Ovary (tissue), 7 donors: ENCODE measurements at regions not wholly inside any gene's neighbourhood (a gene's known extent, or its start where the extent isn't known, plus 50 kb on each side); places are given as distances from the start of the nearest gene placed in this dataset.

Source experiments
- DNase-seq, 5 donors: peaks; one replicate each; pipeline ENCODE4 v3.0.0-alpha.2; 2019 to 2020
- H3K27ac ChIP-seq, 2 donors: fragments of 200-600 bp; one replicate each; pipeline versions ENCODE4 v1.5.1 to v1.8.0; 2019 to 2022
- H3K27me3 ChIP-seq: fragments of 200-600 bp; one replicate; pipeline ENCODE4 v1.8.0; 2022
- H3K36me3 ChIP-seq: fragments of 200-600 bp; sonication (generic); one replicate; pipeline ENCODE4 v1.5.1; 2019
- H3K4me1 ChIP-seq: one replicate; pipeline ENCODE4 v1.8.1; 2013; ENCODE audit warnings: mild to moderate bottlenecking, moderate library complexity; ENCODE audit not compliant: insufficient read depth
- H3K4me3 ChIP-seq: fragments of 200-600 bp; sonication (generic); one replicate; pipeline ENCODE4 v1.5.1; 2017
- H3K9me3 ChIP-seq, 2 donors: fragments of 200-600 bp in 1 of 2; sonication (generic) in 1 of 2; one replicate each; pipeline versions ENCODE4 v1.5.1 to v1.8.1; 2013 to 2019; ENCODE audit warnings: mild to moderate bottlenecking in 1 of 2, moderate library complexity in 1 of 2
- CTCF ChIP-seq, 3 donors: fragments of 450-650 bp in 2 of 3; fragments of 200-600 bp in 1 of 3; IDR thresholded peaks; one replicate each; pipeline versions ENCODE4 v1.5.1 to v1.8.0; 2016 to 2022; ENCODE audit warnings: antibody characterized with exemption in 3 of 3, mild to moderate bottlenecking in 1 of 3
- EP300 ChIP-seq: sonication (generic); formaldehyde crosslinking; IDR thresholded peaks from one replicate; pipeline ENCODE4 v1.6.1; 2017; ENCODE audit warnings: antibody characterized with exemption
- POLR2A ChIP-seq: fragments of 450-650 bp; IDR thresholded peaks from one replicate; pipeline ENCODE4 v1.6.1; 2017; ENCODE audit warnings: antibody characterized with exemption, mild to moderate bottlenecking, moderate library complexity
- WGBS, 3 donors: extraction: QIAGEN DNeasy Blood & Tissue Kit in 1 of 3; methylation state at CpG; one replicate each; pipeline versions ENCODE4 v1.1.5 to v1.1.7; 2013 to 2017; 5-methylcytosine and 5-hydroxymethylcytosine counted together
- intact Hi-C, 4 donors: fragments of 100-400 bp; cut with DNase I; formaldehyde crosslinking; loops; one replicate each; pipeline versions ENCODE4 v1.11.0 to v1.15.1; 2022 to 2023
- donor health status: DM: no; HTN: no; CAD: no; lungs with moderate emphysema.
- donor health status: DM: no; HTN: no; CAD: no.
- donor health status: Bipolar disorder and iron deficiency.
- donor health status: DM: no; HTN: no; CAD: no.
- donor health status: DM: yes; HTN: yes; CAD: no.

DNA sequence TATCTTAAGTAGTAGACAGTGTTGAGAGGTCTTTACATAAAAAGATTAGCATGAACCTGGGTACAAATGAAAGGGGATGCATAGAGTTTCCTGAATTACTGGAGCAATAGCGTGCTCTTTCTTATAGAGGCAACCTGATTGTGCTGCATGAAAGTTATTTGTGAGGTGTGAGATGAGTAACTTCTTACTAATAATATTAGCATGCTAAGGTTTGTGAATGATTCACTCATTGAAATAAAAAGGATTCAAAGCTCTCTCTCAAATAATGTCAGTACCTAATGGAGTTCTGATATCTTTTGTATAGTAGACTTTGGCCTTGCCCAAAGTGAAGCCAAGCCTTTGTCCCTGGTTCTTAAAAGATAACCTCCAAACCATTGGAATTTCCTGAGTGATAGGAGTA is 131.0 kb upstream of the CXXC4 start:
- Histone ChIP-seq H3K4me3 (no peak overlapping the region), H3K27me3 (no peaks in the 10 kb centered on the region), H3K27ac (no peak overlapping the region), H3K36me3 (no peaks in the 10 kb centered on the region), H3K9me3 (no peaks in the 10 kb centered on the region), H3K4me1 (no peaks in the 10 kb centered on the region)
- intact Hi-C loops: no loop called here
- WGBS, 3 donors: 93 to 97% (median 95%) methylated on average over 1 of the region's 1 CpG
- DNase-seq: no peak
- TF ChIP-seq CTCF (IDR thresholded peaks at IDR 0.05) (no peak), EP300 (no peak), POLR2A (no peak)

- TF ChIP-seq EP300: no peak
- no peak for TF ChIP-seq CTCF (IDR thresholded peaks at IDR 0.05)
- no peak for TF ChIP-seq POLR2A
- 93 to 98% (median 95%) methylated on average over 1 of the region's 1 CpG for WGBS, 3 donors
- H3K4me3 ChIP-seq: no peak overlapping the region
These were observed 134.9 kb upstream of the CXXC4 start for GRCh38 chr4:104629601-104630000.

DNA sequence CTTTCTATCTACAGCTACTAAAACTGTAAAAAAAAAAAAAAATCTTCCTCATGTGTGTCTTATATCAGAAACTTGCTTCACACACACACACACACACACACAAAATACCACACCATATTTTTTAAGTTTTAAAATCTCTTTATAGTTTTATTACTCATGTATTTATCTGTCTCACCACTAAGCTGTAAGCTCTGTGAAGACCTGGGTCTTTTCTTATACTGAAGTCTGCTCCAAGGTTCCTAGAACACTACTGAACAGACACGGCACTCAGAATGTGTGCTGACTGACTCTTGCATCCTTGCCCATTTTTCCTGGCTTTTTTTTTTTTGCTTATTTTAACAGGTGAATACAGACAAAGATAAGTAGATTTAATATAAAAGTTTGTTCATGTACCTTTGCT is 135.6 kb upstream of the CXXC4 start:
- 33 to 77% (median 55%) methylated on average over 1 of the region's 1 CpG for WGBS, 3 donors
- intact Hi-C loops: no loop called here
- Histone ChIP-seq H3K27me3 (no peaks in the 10 kb centered on the region), H3K4me3 (no peak overlapping the region), H3K27ac (no peak overlapping the region), H3K4me1 (no peaks in the 10 kb centered on the region), H3K9me3 (no peaks in the 10 kb centered on the region), H3K36me3 (no peaks in the 10 kb centered on the region)
- no peak for DNase-seq
- TF ChIP-seq POLR2A (no peak), EP300 (no peak), CTCF (IDR thresholded peaks at IDR 0.05) (no peak)

More at GRCh38 chr4:104629601-104630000, 134.9 kb upstream of the CXXC4 start:
- H3K27me3 ChIP-seq: no peaks in the 10 kb centered on the region
- DNase-seq: no peak
- intact Hi-C loops: no loop called here
- H3K4me1 ChIP-seq: no peaks in the 10 kb centered on the region
- H3K9me3 ChIP-seq: no peaks in the 10 kb centered on the region
- H3K27ac ChIP-seq: no peak overlapping the region
- H3K36me3 ChIP-seq: no peaks in the 10 kb centered on the region

DNA sequence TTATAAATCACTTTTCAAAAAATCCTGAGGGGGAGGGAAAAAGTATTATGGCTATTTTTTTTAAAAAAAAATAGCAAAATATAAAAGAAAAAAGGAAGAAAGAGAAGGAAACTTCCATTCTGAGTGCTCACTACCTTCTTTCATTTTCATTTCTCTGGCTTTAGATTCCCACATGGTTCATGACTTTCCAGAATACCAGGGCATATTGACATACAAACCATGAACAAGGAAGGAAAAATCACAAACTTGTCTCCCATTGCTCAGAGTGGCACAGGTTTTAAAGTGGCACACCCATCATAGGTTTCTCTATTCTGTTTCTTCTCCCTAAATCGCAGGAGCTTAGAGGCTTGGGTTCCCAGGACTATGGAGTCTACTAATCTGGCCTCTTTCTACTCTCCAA is 136.3 kb upstream of the CXXC4 start:
- H3K36me3 ChIP-seq: no peaks in the 10 kb centered on the region
- no peaks in the 10 kb centered on the region for H3K9me3 ChIP-seq
- DNase-seq: no peak
- WGBS, 3 donors: 88 to 99% (median 97%) methylated on average over 1 of the region's 1 CpG
- H3K27ac ChIP-seq: no peak overlapping the region
- no peak overlapping the region for H3K4me3 ChIP-seq
- H3K4me1 ChIP-seq: no peaks in the 10 kb centered on the region
- H3K27me3 ChIP-seq: no peaks in the 10 kb centered on the region
- TF ChIP-seq EP300 (no peak), CTCF (IDR thresholded peaks at IDR 0.05) (no peak), POLR2A (no peak)
- intact Hi-C loops: no loop called here

GRCh38 chr4:104641418-104641817 is 146.7 kb upstream of the CXXC4 start:
- H3K27ac ChIP-seq: no peak overlapping the region
- DNase-seq: no peak
- H3K27me3 ChIP-seq: no peaks in the 10 kb centered on the region
- H3K4me1 ChIP-seq: no peaks in the 10 kb centered on the region
- H3K4me3 ChIP-seq: no peak overlapping the region
- no peak for TF ChIP-seq EP300
- TF ChIP-seq CTCF (IDR thresholded peaks at IDR 0.05): no peak
- TF ChIP-seq POLR2A: no peak
- intact Hi-C loops: no loop called here
- H3K36me3 ChIP-seq: no peaks in the 10 kb centered on the region
- 67 to 77% (median 73%) methylated on average over 3 of the region's 3 CpGs for WGBS, 3 donors
- H3K9me3 ChIP-seq: no peaks in the 10 kb centered on the region
